ENCODE measurements at regions not wholly inside any gene's neighbourhood (a gene's known extent, or its start where the extent isn't known, plus 50 kb on each side); places are given as distances from the start of the nearest gene placed in this dataset.
"Not testable (repeated sequence)": the region's sequence is repeated elsewhere in the genome, so short reads cannot be mapped to it uniquely, and the experiment has no call there.

GRCh38 chr20:12145951-12146350 lies 228.3 kb downstream of the BTBD3 start:
- not testable (repeated sequence) for TF ChIP-seq CTCF (IDR thresholded peaks at IDR 0.05; ENCODE audit: borderline replicate concordance, extremely low read depth, low read length, poor library complexity, severe bottlenecking); EZH2 (IDR thresholded peaks at IDR 0.05; ENCODE audit: borderline replicate concordance, low read depth, low read length, severe bottlenecking)
